Hepatocyte (in vitro differentiated cells): ENCODE measurements at regions not wholly inside any gene's neighbourhood (a gene's known extent, or its start where the extent isn't known, plus 50 kb on each side); places are given as distances from the start of the nearest gene placed in this dataset.

ENCODE experiments used
- CTCF ChIP-seq: fragments of 200-600 bp; sonication (generic); IDR thresholded peaks from 2 replicates; pipeline ENCODE4 v1.5.1; 2016; ENCODE audit warnings: antibody characterized with exemption, mild to moderate bottlenecking; ENCODE audit not compliant: poor library complexity
- EZH2 ChIP-seq: fragments of 200-600 bp; sonication (generic); IDR thresholded peaks from 2 replicates; pipeline ENCODE4 v1.6.1; 2016; ENCODE audit warnings: antibody characterized with exemption, mild to moderate bottlenecking, borderline replicate concordance
- EZH2phosphoT487 ChIP-seq: fragments of 200-600 bp; sonication (generic); IDR thresholded peaks from one replicate; pipeline ENCODE4 v1.6.1; 2018; ENCODE audit warnings: antibody characterized with exemption, mild to moderate bottlenecking, low read depth, moderate library complexity; ENCODE audit not compliant: unreplicated experiment, severe bottlenecking

GRCh38 chr15:47568030-47568429 lies 149.3 kb upstream of the SEMA6D start:
- no peak for TF ChIP-seq CTCF
- no peak for TF ChIP-seq EZH2phosphoT487
- no peak for TF ChIP-seq EZH2
